Medulla oblongata (tissue), 1 donor: ENCODE measurements at regions not wholly inside any gene's neighbourhood (a gene's known extent, or its start where the extent isn't known, plus 50 kb on each side); places are given as distances from the start of the nearest gene placed in this dataset.

Experiments
- DNase-seq: peaks from one replicate; pipeline ENCODE4 v3.0.0-alpha.2; 2015; ENCODE audit errors: extremely low spot score

DNA sequence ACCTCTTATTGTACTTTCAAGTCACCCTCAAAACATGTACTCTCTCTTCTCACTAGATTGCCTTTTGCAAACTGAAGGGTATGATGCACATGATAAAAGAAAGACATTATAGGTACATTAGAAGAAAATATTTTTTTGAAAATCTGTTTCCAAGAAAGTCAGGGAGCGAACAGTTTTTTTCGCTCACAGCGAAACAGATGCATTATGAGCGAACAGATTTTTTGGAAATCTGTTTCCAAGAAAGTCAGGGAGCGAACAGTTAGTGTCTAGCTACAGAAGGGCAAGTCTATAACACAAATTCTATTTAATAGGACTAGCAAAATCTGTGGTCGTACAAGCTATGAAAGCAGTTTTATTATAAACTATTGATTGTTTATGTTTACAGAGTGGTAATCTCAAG lies 296.2 kb upstream of the ANO3 start:
- no peak for DNase-seq

- no peak for DNase-seq
Observed at GRCh38 chr11:26037716-26038115, 294.2 kb upstream of the ANO3 start.

DNA sequence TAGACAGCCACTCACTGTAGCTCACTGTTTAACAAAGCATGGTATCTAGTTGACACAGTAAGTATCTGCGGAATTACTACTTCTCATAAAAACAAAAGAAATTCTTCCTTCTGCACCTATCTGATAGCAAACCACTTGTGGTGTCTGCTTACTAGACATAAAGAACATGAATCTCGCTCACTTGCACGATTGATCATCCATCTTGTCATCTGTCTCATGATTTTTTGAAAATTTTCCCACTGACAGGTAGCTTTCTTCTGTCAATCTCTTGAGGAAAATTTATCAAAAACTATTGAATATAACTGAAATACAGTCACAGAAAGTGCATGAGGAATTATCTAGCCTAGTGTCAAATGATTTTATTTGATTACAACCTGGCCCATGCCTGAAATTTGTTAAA lies 291.6 kb upstream of the ANO3 start:
- DNase-seq = no peak

DNA sequence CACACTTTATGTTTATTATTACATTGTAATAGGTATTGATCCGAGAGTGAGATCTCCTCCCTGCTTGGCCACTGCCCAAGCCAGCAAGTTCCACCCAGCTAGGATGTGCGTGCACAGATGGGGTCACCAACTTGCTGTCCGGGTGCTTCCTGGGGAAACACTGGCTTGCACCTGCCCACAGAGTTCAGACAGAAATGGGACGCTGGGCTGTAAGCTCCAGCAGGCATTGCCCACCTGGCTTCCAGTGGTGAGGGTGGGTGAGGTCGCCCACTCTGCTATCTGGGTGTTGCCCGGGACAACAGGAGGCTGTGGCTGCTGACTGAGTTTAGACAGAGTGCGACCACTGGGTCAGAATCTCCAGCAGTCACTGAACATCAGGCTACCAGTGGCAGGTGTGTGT lies 289.8 kb upstream of the ANO3 start:
- no peak for DNase-seq

- DNase-seq = no peak
Observed at GRCh38 chr11:26043665-26044064, 288.3 kb upstream of the ANO3 start.

DNA sequence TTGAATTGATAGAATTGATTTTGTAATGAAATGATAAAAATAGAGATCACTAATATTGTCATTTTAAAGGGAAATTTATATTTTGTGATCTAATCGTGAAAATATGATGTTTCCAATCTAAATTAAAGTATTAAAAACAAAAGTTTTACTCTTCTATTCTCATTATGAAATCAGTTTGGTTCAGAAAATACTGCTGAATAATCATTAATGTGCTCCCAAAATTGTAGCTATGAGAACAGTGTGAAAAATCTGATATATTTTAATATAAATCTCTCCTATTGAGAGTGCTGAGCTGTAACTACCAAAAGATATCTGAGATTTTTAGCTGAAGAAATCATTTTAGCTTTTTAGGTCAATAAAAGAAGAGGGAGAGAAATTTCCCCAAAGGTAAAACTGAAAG lies 287.5 kb upstream of the ANO3 start:
- no peak for DNase-seq

GRCh38 chr11:26045082-26045481 lies 286.8 kb upstream of the ANO3 start:
- no peak for DNase-seq

GRCh38 chr11:26048271-26048670 lies 283.7 kb upstream of the ANO3 start:
- DNase-seq = no peak

DNA sequence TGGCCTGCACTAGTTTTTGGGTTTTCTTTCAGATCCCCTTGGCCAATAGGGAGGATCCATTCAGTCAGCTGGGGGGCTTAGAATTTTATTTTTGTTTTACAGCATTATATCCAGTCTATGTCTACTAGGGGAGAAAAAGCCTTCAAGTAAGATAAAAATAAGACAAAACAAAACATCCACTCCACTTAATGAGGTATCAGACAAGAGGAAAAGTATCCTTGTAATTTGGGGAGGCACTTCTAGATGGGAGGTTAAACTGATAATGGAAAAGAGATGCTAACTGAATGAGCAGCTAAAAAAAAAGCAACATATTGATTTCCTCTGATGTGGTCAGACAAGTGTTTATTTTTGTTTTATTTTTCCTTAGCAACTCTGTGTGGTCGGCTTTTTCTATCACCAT lies 278.0 kb upstream of the ANO3 start:
- DNase-seq = no peak

DNA sequence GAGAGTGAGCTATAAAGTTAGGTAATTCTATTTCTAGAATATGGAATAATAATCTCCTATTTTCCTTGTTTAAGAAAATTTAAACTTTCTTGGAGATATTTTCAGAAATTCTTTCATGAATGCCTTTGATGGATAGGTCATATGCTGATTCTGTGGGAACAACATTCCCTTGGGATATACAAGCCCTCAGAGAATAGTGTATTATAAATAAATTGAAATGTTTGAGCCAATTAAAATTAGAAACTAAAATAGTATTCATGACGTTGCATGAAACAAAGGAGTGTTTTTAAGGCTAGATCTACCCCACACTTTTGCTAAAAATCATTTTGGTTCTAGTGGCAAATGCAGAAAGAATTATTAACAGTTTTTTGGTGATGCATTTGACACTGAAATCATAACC lies 269.3 kb upstream of the ANO3 start:
- no peak for DNase-seq

DNA sequence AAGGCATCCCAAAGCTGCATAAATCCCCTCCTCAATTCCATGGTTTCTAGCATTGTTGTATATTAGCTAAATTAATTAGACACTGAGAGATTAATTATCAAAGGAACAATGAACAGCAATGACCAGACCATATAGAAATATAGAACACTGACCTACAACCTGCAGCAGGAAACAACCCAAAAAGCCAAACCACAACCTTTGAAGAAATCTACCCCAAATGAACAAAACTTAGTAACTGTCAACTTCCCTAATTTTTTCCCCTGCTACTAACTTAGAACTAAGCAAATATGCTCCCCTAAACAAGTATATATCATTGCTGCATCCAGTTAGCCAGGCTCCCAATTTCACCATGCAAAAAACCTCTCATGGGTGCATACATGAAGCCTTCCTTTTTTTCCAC lies 268.0 kb upstream of the ANO3 start:
- DNase-seq = no peak

DNA sequence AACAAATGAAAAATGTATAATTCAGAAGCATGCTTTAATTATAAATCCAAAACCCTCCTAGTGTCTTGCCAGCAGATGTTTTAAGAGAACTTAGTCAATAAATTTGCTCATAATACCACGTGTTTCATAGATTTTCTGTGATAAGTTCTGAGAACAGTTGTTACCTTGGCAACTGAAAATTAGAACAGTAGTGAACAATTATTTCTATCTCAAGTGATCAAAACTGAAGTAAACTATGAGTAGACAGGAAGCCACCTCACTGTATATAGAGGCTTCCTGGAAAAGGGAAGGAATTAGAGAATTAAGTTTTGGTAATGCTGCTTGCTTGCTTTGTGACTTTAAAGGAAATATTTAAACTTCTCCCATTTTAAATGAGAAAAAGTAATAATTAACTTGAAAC lies 266.0 kb upstream of the ANO3 start:
- DNase-seq = no peak

DNA sequence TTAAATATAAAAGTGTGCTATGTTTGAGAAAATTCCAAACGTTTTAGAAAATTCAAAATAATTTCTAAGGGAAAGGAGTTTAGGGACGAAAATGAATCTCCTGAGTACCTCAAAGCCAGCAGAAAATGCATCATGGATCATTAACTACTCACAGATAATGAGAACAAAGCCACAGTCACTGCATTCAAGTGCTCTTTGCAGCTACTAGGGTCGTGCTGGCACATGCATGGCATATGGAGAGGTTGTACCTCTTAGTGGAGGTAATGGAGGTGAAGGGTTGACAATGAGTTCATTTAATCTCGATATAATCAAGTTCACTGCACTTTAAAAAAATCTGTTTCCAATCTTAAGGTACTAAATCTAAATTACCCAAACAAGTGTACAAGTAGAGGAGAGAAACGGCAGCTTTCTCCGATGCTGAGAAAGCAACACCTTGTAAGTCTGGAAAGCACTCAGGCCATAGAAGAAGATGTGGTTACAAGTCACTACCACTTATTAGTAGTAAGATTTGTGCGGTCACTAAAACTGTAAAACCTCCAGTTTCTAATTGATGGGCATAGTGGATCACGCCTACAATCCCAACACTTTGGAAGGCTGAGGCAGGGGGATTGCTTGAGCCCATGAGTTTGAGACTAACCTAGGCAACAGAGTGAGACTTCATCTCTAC lies 261.1 kb upstream of the ANO3 start:
- DNase-seq = no peak

- DNase-seq = no peak
Observed at GRCh38 chr11:26072614-26073153, 259.2 kb upstream of the ANO3 start.

DNA sequence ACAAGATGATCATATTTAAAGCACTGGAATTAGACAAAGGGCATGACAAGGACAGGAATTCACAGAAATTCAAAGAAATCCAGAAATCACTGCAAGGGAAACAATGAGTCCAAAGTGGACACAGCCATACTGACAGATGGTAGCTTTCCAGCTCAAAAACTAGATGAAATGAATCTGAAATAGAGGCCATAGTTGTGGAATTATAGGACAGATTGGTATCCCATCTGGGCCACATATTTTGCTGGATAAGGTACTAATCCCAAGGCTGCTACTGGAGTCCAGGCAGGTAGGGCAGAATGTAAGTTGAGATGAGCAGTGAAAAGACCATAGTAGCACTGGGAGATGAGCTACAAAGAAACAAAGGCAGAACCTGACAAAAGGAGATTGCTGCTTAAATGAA lies 258.3 kb upstream of the ANO3 start:
- DNase-seq = no peak

GRCh38 chr11:26076233-26076990 lies 255.5 kb upstream of the ANO3 start:
- no peak for DNase-seq

GRCh38 chr11:26078231-26078821 lies 253.6 kb upstream of the ANO3 start:
- no peak for DNase-seq

- no peak for DNase-seq
Observed at GRCh38 chr11:26084313-26084712, 247.6 kb upstream of the ANO3 start.

DNA sequence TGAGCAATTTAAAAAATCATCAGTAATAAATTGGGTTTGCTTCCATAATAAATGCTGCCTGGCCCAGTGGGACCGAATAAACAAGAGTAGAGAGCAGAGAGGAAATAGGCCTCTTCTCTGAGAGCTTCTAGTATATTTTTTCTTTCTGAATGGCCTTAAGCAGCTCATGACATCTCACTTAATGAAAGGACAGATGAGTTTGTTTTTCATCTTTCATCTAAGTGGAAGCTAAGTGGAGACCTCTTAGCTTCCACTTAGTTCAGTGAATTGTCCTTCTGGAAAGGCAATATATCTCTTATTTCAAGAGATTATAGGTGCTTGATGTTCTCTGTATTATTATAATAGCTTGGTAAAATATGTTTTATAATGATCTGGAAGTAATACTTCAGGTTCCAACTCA lies 245.9 kb upstream of the ANO3 start:
- DNase-seq = no peak

DNA sequence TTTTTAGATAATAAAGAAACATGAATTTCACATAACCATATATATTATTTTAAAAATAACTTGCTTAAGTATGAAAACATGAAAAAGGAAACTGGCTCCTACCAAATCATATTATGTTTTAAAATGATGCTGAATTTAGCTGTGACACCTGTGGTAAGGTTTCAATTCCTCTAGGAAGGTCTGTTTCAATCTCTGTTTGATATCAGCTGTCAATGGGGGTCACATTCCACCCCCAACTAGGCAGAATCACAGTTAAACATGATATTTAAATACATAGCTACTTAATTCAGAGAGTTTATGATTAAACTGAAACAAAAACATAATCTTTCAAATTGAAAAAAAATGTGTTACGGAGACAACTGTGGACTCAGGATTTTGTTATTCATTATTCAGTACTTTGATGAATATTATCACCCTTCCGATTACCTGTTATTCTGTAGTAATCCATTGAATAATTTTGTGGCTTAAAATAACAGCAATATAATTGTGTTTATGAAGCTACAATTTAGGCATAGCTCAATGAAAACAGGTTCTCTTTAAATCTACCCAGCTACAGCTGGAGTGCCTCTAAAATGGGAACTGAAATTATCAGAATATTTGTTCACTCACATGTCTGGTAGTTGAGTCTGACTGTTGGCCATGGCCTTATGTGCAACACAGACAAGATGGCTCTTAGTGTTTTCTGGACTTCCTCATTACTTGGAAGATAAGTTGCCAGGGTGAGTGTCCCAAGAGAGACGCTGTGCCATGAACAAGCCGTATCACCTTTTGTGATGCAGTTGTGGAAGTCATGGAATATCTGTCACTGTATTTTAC lies 244.6 kb upstream of the ANO3 start:
- no peak for DNase-seq

DNA sequence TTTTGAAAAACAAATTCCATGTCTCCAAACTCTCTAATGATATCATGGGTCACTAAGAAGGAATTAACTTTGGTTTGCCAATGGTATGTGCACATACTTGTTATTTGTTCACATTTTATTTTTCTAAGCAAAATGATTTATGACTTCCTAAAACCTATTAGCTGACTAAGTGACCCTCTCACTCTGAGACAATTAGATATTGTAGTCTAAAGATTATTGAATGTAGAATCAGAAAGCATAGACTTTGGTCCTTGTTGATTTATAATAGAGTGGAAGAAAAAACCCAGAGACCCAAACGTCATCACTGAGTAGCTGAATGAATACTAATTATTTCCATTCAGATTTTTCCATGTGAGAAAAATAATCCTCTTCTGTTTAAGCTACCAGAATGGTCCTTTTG lies 243.5 kb upstream of the ANO3 start:
- DNase-seq = no peak

DNA sequence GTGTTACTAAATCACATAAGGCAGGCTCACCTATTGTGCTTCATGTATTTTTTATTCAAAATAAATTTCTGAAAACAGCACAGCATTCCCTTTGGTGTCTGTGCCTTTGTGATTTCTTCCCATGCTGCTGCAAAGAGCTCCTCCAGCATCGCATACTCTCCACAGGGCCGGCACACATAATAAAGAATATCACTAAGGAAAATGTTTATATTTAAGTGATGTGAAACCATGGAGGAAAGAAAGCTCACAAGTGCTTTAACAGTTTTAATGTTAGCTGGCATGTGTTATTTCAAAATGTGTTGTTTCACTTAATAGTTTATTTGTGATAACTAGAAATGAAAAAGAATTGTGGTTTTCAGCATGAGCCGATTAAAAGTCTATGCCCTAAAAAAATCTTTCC lies 241.3 kb upstream of the ANO3 start:
- no peak for DNase-seq
